ENCODE measurements at regions not wholly inside any gene's neighbourhood (a gene's known extent, or its start where the extent isn't known, plus 50 kb on each side); places are given as distances from the start of the nearest gene placed in this dataset.

- TF ChIP-seq CTCF (IDR thresholded peaks at IDR 0.05) (no peak), POLR2A (IDR thresholded peaks at IDR 0.05) (no peak), POLR2AphosphoS5 (IDR thresholded peaks at IDR 0.05) (no peak)
Measured at GRCh38 chr18:56377231-56377630, 261.2 kb downstream of the TXNL1 start.

All from prostate gland (tissue), 2 donors.